ENCODE measurements at regions not wholly inside any gene's neighbourhood (a gene's known extent, or its start where the extent isn't known, plus 50 kb on each side); places are given as distances from the start of the nearest gene placed in this dataset.

DNA sequence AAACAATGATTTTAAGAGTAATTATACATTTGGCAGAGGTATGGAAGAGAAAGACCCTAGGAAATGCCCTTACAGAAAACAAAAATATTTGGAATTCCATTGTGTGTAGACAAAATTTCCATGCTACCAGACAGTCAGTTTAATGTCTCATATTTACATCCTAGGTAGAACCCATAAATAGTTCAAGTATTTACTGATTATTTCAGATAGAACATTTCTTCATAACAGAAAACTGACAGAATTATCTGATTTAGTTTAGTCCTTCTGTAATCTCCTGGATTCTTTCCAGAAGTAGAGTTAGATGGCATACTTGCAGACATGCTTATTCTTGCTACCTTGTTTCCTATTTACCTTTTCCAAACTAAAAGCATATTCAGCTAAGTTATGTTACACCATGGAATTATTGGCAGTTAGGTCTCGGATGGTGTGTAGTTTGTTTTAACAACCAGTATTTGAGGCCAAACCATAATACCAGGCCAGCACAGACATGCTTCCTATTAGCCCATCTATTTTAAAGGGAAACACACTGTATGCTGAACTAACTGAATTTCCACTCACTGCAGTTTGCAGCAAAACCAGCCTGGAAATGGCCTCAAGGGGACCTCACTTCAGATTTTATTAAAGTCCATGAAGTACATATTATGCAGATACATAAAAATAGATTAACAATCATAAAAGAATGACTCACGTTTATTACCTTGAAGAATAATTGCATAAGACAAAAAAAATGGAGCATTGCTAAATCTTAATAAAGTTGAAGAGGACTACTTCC is 126.6 kb upstream of the LRIG3 start:
- TF ChIP-seq, protein P1, sequence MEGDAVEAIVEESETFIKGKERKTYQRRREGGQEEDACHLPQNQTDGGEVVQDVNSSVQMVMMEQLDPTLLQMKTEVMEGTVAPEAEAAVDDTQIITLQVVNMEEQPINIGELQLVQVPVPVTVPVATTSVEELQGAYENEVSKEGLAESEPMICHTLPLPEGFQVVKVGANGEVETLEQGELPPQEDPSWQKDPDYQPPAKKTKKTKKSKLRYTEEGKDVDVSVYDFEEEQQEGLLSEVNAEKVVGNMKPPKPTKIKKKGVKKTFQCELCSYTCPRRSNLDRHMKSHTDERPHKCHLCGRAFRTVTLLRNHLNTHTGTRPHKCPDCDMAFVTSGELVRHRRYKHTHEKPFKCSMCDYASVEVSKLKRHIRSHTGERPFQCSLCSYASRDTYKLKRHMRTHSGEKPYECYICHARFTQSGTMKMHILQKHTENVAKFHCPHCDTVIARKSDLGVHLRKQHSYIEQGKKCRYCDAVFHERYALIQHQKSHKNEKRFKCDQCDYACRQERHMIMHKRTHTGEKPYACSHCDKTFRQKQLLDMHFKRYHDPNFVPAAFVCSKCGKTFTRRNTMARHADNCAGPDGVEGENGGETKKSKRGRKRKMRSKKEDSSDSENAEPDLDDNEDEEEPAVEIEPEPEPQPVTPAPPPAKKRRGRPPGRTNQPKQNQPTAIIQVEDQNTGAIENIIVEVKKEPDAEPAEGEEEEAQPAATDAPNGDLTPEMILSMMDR (IDR thresholded peaks at IDR 0.05) = no peak
- no peak for TF ChIP-seq EZH2 (IDR thresholded peaks at IDR 0.05; ENCODE audit: borderline replicate concordance, insufficient read depth, low read depth, low read length, poor library complexity, severe bottlenecking)

Data from B cell (primary cell).